ENCODE measurements at regions not wholly inside any gene's neighbourhood (a gene's known extent, or its start where the extent isn't known, plus 50 kb on each side); places are given as distances from the start of the nearest gene placed in this dataset.

DNA sequence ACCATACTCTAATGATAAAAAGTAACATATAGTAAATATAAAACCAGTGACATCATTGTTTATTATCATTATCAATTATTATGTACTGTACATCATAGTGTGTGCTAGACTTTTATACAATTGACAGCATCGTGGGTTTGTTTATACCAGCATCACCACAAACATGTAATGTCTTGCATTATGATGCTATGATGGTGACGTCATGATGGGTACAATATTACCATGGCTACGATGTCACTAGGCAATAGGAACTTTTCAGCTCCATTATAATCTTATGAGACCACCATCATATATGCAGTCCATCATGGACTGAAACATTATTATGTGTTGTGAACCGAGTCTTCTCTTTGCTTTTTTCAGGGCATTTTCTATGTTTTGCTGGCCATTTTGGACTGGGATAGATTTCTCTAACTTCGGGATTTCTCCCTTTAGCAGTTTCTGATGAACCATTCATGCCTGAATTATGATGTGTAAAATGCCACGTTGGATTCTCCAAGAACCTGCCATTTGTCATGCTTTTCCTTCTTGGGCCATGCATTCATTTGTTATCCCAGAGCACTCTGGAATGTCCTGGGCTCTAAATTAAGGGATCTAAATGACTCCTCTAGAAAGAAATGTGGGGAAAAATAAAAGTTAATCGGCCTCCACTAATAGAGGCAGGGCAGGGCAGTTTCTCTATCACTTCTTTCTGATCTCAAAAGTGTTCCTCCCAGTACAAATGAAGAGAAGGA, 325.6 kb upstream of the TNP1 start:
- WGBS, 3 donors = 67 to 77% (median 70%) methylated on average over 7 of the region's 7 CpGs
- no peaks in the 10 kb centered on the region for H3K27me3 ChIP-seq (ENCODE audit: insufficient read depth in 3 of 3, low read length in 2 of 3)
- no peaks in the 10 kb centered on the region for H3K9me3 ChIP-seq
- H3K36me3 ChIP-seq (ENCODE audit: insufficient read depth in 1 of 2, low read depth in 1 of 2) = no peaks in the 10 kb centered on the region
- H3K27ac ChIP-seq = no peak overlapping the region
- intact Hi-C loops (cut with DNase I) = no loop called here
- TF ChIP-seq, protein P1, sequence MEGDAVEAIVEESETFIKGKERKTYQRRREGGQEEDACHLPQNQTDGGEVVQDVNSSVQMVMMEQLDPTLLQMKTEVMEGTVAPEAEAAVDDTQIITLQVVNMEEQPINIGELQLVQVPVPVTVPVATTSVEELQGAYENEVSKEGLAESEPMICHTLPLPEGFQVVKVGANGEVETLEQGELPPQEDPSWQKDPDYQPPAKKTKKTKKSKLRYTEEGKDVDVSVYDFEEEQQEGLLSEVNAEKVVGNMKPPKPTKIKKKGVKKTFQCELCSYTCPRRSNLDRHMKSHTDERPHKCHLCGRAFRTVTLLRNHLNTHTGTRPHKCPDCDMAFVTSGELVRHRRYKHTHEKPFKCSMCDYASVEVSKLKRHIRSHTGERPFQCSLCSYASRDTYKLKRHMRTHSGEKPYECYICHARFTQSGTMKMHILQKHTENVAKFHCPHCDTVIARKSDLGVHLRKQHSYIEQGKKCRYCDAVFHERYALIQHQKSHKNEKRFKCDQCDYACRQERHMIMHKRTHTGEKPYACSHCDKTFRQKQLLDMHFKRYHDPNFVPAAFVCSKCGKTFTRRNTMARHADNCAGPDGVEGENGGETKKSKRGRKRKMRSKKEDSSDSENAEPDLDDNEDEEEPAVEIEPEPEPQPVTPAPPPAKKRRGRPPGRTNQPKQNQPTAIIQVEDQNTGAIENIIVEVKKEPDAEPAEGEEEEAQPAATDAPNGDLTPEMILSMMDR (IDR thresholded peaks at IDR 0.05) = no peak
- no peak overlapping the region for H3K4me3 ChIP-seq
- ATAC-seq (no peak), DNase-seq (no peak)
- H3K4me1 ChIP-seq = peaks cover 11% of the 10 kb centered on the region

DNA sequence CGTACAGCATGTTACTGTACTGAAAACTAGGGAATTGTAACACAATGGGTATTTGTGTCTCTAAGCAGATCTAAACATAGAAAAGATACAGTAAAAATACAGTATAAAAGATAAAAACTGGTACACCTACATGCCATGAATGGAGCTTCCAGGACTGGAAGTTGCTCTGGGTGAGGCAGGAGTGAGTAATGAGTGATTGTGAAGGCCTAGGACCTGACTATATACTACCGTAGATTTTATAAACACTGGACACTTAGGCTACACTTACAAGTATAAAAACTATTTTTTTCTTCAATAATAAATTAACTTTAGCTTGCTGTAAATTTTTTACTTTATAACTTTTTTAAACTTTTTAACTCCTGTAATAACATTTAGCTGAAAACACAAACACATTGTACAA, 324.4 kb upstream of the TNP1 start:
- 96 to 99% (median 97%) methylated on average over 2 of the region's 2 CpGs for WGBS, 3 donors
- ATAC-seq = no peak
- intact Hi-C loops (cut with DNase I) = no loop called here
- Histone ChIP-seq H3K36me3 (ENCODE audit: insufficient read depth in 1 of 2, low read depth in 1 of 2) (no peaks in the 10 kb centered on the region), H3K27me3 (ENCODE audit: insufficient read depth in 3 of 3, low read length in 2 of 3) (no peaks in the 10 kb centered on the region), H3K4me1 (peaks cover 14% of the 10 kb centered on the region), H3K27ac (no peak overlapping the region), H3K9me3 (no peaks in the 10 kb centered on the region), H3K4me3 (no peak overlapping the region)
- no peak for DNase-seq
- TF ChIP-seq, protein P1 (IDR thresholded peaks at IDR 0.05) = no peak

DNA sequence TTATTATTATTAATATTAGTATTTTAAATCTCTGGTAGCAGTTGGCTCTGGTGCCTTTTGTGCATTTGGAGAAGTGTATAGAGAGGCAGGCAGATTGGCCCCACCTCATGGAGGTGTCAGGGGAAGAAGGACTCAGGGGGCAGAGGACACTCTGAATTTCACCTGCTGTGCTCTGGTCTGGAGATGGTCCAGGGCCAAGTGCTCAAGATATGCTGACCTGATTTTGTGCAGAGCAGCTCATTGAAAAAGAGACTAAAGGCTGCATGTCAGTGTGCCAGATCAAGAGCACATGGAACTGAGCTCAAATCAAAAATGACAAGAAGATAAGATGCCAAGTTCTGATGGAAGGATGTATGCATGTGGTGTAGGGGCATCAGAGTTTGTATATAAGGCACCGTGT, 323.6 kb upstream of the TNP1 start:
- intact Hi-C loops (cut with DNase I) = no loop called here
- H3K27me3 ChIP-seq (ENCODE audit: insufficient read depth in 3 of 3, low read length in 2 of 3) = no peaks in the 10 kb centered on the region
- TF ChIP-seq, protein P1 (IDR thresholded peaks at IDR 0.05) = no peak
- DNase-seq (no peak), ATAC-seq (no peak)
- H3K36me3 ChIP-seq (ENCODE audit: insufficient read depth in 1 of 2, low read depth in 1 of 2) = no peaks in the 10 kb centered on the region
- H3K4me3 ChIP-seq = no peak overlapping the region
- H3K27ac ChIP-seq = no peak overlapping the region
- no peaks in the 10 kb centered on the region for H3K9me3 ChIP-seq
- 72 to 93% (median 76%) methylated on average over 1 of the region's 1 CpG for WGBS, 3 donors
- H3K4me1 ChIP-seq = peaks cover 14% of the 10 kb centered on the region

DNA sequence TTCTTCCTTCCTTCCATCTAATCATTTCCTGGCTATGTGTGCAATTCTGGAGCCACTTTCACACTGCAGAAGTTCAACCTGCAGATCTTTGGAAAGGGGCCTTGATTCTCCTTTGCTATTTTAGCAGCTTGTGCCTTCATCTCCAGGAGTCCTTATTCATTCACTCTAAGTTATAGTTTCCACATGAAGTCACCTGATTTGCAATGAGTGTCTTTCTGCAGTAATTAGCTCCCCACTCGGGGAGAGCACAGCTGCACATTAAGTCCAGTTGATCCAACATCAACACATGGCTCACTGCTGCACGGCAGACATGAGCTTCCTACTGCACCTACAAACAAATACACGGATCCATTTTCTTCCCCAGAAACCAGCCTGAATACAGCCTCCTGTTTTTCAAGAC, 323.1 kb upstream of the TNP1 start:
- H3K4me1 ChIP-seq = peaks cover 14% of the 10 kb centered on the region
- TF ChIP-seq, protein P1 (IDR thresholded peaks at IDR 0.05) = no peak
- intact Hi-C loops (cut with DNase I) = no loop called here
- no peaks in the 10 kb centered on the region for H3K9me3 ChIP-seq
- 11 to 22% (median 14%) methylated on average over 3 of the region's 3 CpGs for WGBS, 3 donors
- ATAC-seq = no peak
- no peaks in the 10 kb centered on the region for H3K36me3 ChIP-seq (ENCODE audit: insufficient read depth in 1 of 2, low read depth in 1 of 2)
- no peak overlapping the region for H3K4me3 ChIP-seq
- H3K27ac ChIP-seq = no peak overlapping the region
- H3K27me3 ChIP-seq (ENCODE audit: insufficient read depth in 3 of 3, low read length in 2 of 3) = no peaks in the 10 kb centered on the region
- no peak for DNase-seq

DNA sequence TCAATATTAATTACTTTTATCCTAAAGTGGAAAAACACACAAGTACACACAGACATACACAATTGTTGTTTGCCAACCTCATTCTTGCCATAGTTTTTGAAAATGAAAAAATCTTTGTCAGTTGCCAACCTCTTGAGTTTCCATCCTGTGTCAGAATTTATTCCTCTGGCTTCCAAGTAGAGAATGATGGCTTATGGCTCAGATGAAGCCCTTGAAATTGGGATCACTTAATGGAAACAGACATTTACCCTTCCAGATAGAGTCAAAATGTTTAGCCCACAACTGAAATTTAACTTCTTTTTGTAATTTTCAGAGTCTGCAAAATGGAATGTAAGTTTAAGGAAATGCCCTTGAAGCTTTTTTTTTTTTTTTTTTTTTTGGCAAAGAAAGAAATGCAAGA, 321.6 kb upstream of the TNP1 start:
- H3K4me1 ChIP-seq = peaks cover 14% of the 10 kb centered on the region
- intact Hi-C loops (cut with DNase I) = no loop called here
- H3K27me3 ChIP-seq (ENCODE audit: insufficient read depth in 3 of 3, low read length in 2 of 3) = no peaks in the 10 kb centered on the region
- no peak for ATAC-seq
- no peaks in the 10 kb centered on the region for H3K9me3 ChIP-seq
- H3K36me3 ChIP-seq (ENCODE audit: insufficient read depth in 1 of 2, low read depth in 1 of 2) = no peaks in the 10 kb centered on the region
- TF ChIP-seq, protein P1 (IDR thresholded peaks at IDR 0.05) = no peak
- no peak for DNase-seq
- H3K4me3 ChIP-seq = no peak overlapping the region
- no peak overlapping the region for H3K27ac ChIP-seq

Data from psoas muscle (tissue), 7 donors.